ENCODE measurements at regions not wholly inside any gene's neighbourhood (a gene's known extent, or its start where the extent isn't known, plus 50 kb on each side); places are given as distances from the start of the nearest gene placed in this dataset.

DNA sequence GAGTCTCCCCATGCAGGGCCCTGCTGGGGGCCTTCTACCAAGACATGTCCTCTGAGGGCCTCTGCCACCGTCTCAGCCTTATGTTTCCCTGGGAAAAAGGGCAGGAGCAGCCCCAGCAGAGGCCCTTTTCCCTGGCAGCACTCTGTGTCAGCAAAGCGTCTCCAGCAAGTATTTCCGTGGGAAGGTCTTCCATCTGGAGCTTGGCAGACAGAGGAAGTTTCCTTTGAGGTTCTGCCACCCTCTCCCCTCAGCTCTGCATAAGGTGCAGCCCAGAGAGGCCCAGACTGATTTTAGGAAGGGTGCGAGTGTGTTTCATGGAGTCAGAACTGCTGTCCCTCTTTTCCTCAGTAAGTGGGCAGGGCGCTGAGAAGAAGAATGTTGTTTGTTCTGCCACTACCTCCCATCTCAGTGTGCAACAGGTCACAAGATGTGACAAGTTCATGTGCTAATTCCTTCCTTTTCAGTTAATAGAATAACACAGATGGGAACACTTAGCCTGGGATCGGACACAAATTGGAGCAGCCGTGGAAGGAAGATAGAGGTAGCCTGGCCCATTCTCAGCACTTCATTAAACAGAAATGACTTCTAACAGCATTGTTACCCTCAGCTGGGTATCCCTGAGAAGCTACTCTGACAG, 784.4 kb downstream of the MAFB start:
- TF ChIP-seq POLR2A (IDR thresholded peaks at IDR 0.05; ENCODE audit: low read length) (no peak), GATA1 (IDR thresholded peaks at IDR 0.05; ENCODE audit: low read depth, low read length) (no peak)
